ENCODE measurements at regions not wholly inside any gene's neighbourhood (a gene's known extent, or its start where the extent isn't known, plus 50 kb on each side); places are given as distances from the start of the nearest gene placed in this dataset.

- TF ChIP-seq CTCF (IDR thresholded peaks at IDR 0.05) (no peak), EP300 (IDR thresholded peaks at IDR 0.05) (no peak)
These were observed 75.9 kb downstream of the SPRY4 start for GRCh38 chr5:142248853-142249462.
